Activated CD8-positive, alpha-beta memory T cell treated with anti-CD3 and anti-CD28 coated beads, Interleukin-2, amount 50 U/mL, for 48 hours (primary cell): ENCODE measurements at regions not wholly inside any gene's neighbourhood (a gene's known extent, or its start where the extent isn't known, plus 50 kb on each side); places are given as distances from the start of the nearest gene placed in this dataset.
"Not testable (repeated sequence)": the region's sequence is repeated elsewhere in the genome, so short reads cannot be mapped to it uniquely, and the experiment has no call there.

Experiments used
- DNase-seq: peaks from one replicate; pipeline ENCODE4 v3.0.0-alpha.2; 2020

GRCh38 chr4:81804849-81805248, 333.1 kb upstream of the RASGEF1B start:
- DNase-seq, result no peak

- DNase-seq, result no peak
These were observed 330.7 kb upstream of the RASGEF1B start for GRCh38 chr4:81802285-81802846.

- DNase-seq, result no peak
These were observed 327.7 kb upstream of the RASGEF1B start for GRCh38 chr4:81799371-81799770.

- DNase-seq, result no peak
These were observed 325.3 kb upstream of the RASGEF1B start for GRCh38 chr4:81796790-81797528.

GRCh38 chr4:81792521-81792920, 320.8 kb upstream of the RASGEF1B start:
- DNase-seq, result no peak

- no peak for DNase-seq
These were observed 318.8 kb upstream of the RASGEF1B start for GRCh38 chr4:81790477-81790876.

- no peak for DNase-seq
These were observed 318.2 kb upstream of the RASGEF1B start for GRCh38 chr4:81789741-81790399.

- no peak for DNase-seq
These were observed 317.5 kb upstream of the RASGEF1B start for GRCh38 chr4:81789158-81789557.

- DNase-seq, result no peak
These were observed 315.1 kb upstream of the RASGEF1B start for GRCh38 chr4:81786766-81787165.

- DNase-seq, result no peak
These were observed 314.5 kb upstream of the RASGEF1B start for GRCh38 chr4:81786063-81786763.

GRCh38 chr4:81785338-81785737, 313.6 kb upstream of the RASGEF1B start:
- DNase-seq, result no peak

- DNase-seq, result no peak
These were observed 311.9 kb upstream of the RASGEF1B start for GRCh38 chr4:81783558-81783957.

GRCh38 chr4:81781799-81782198, 310.1 kb upstream of the RASGEF1B start:
- DNase-seq, result no peak

- DNase-seq, result not testable (repeated sequence)
These were observed 306.0 kb upstream of the RASGEF1B start for GRCh38 chr4:81777718-81778117.

- DNase-seq, result no peak
These were observed 305.1 kb upstream of the RASGEF1B start for GRCh38 chr4:81776794-81777193.

- no peak for DNase-seq
These were observed 301.9 kb upstream of the RASGEF1B start for GRCh38 chr4:81773557-81773956.

- DNase-seq, result no peak
These were observed 300.0 kb upstream of the RASGEF1B start for GRCh38 chr4:81771721-81772120.

- DNase-seq, result no peak
These were observed 297.5 kb upstream of the RASGEF1B start for GRCh38 chr4:81769244-81769643.

GRCh38 chr4:81758574-81759264, 287.0 kb upstream of the RASGEF1B start:
- no peak for DNase-seq

- no peak for DNase-seq
These were observed 286.0 kb upstream of the RASGEF1B start for GRCh38 chr4:81757691-81758090.

GRCh38 chr4:81756973-81757372, 285.3 kb upstream of the RASGEF1B start:
- no peak for DNase-seq

- DNase-seq, result no peak
These were observed 284.3 kb upstream of the RASGEF1B start for GRCh38 chr4:81756042-81756441.

GRCh38 chr4:81754169-81754568, 282.5 kb upstream of the RASGEF1B start:
- no peak for DNase-seq
